Breast epithelium (tissue), 3 donors: ENCODE measurements at regions not wholly inside any gene's neighbourhood (a gene's known extent, or its start where the extent isn't known, plus 50 kb on each side); places are given as distances from the start of the nearest gene placed in this dataset.

ENCODE experiments used
- CTCF ChIP-seq, 3 donors: fragments of 450-650 bp; IDR thresholded peaks; one replicate each; pipeline ENCODE4 v1.5.1; 2016 to 2017; ENCODE audit warnings: antibody characterized with exemption in 3 of 3, mild to moderate bottlenecking in 3 of 3, moderate library complexity in 3 of 3
- POLR2A ChIP-seq: fragments of 450-650 bp; IDR thresholded peaks from one replicate; pipeline ENCODE4 v1.6.1; 2016; ENCODE audit warnings: antibody characterized with exemption, mild to moderate bottlenecking, moderate library complexity

- TF ChIP-seq CTCF (IDR thresholded peaks at IDR 0.05) (no peak), POLR2A (no peak)
Measured at GRCh38 chr15:92780843-92781242, 119.3 kb upstream of the CHD2 start.
